GM12864 (cell line): ENCODE measurements at regions not wholly inside any gene's neighbourhood (a gene's known extent, or its start where the extent isn't known, plus 50 kb on each side); places are given as distances from the start of the nearest gene placed in this dataset.

Experiments used
- DNase-seq: peaks from one replicate; pipeline ENCODE4 v3.0.0-alpha.2; 2011; ENCODE audit warnings: low read depth
- H3K4me3 ChIP-seq: 2 replicates; pipeline ENCODE4 v1.5.1; 2011; ENCODE audit warnings: mild to moderate bottlenecking, low read depth, low read length, control low read depth
- CTCF ChIP-seq: IDR thresholded peaks from 2 replicates; pipeline ENCODE4 v1.5.1; 2011; ENCODE audit warnings: low read depth, mild to moderate bottlenecking, moderate library complexity, low read length, control low read depth, inconsistent platforms; ENCODE audit errors: missing control alignments

GRCh38 chr4:132062611-132063239 lies 1086.4 kb upstream of the PCDH10 start:
- no peak overlapping the region for H3K4me3 ChIP-seq
- DNase-seq, result no peak
- TF ChIP-seq CTCF, result no peak

GRCh38 chr4:132063829-132064228 lies 1085.3 kb upstream of the PCDH10 start:
- DNase-seq, result no peak
- H3K4me3 ChIP-seq, result no peak overlapping the region
- TF ChIP-seq CTCF, result no peak

GRCh38 chr4:132065940-132066495 lies 1083.1 kb upstream of the PCDH10 start:
- no peak for DNase-seq
- H3K4me3 ChIP-seq, result no peak overlapping the region
- TF ChIP-seq CTCF, result no peak

- no peak overlapping the region for H3K4me3 ChIP-seq
- DNase-seq, result no peak
- TF ChIP-seq CTCF, result no peak
Observed at GRCh38 chr4:132071815-132072214, 1077.3 kb upstream of the PCDH10 start.

GRCh38 chr4:132076829-132077228 lies 1072.3 kb upstream of the PCDH10 start:
- DNase-seq, result no peak
- TF ChIP-seq CTCF, result no peak
- no peak overlapping the region for H3K4me3 ChIP-seq

GRCh38 chr4:132085105-132085504 lies 1064.0 kb upstream of the PCDH10 start:
- no peak overlapping the region for H3K4me3 ChIP-seq
- DNase-seq, result no peak
- TF ChIP-seq CTCF, result no peak

- no peak for DNase-seq
- TF ChIP-seq CTCF, result no peak
Observed at GRCh38 chr4:132094017-132094416, 1055.1 kb upstream of the PCDH10 start.

More at GRCh38 chr4:132094017-132094416, 1055.1 kb upstream of the PCDH10 start:
- H3K4me3 ChIP-seq, result no peak overlapping the region
